Transverse colon (tissue), 1 donor: ENCODE measurements at regions not wholly inside any gene's neighbourhood (a gene's known extent, or its start where the extent isn't known, plus 50 kb on each side); places are given as distances from the start of the nearest gene placed in this dataset.

ENCODE experiments used
- EP300 ChIP-seq: sonication (generic); formaldehyde crosslinking; IDR thresholded peaks from one replicate; pipeline ENCODE4 v1.6.1; 2017; ENCODE audit warnings: antibody characterized with exemption, low read depth
- POLR2A ChIP-seq: fragments of 450-650 bp; IDR thresholded peaks from one replicate; pipeline ENCODE4 v1.6.1; 2016; ENCODE audit warnings: antibody characterized with exemption, mild to moderate bottlenecking, moderate library complexity

DNA sequence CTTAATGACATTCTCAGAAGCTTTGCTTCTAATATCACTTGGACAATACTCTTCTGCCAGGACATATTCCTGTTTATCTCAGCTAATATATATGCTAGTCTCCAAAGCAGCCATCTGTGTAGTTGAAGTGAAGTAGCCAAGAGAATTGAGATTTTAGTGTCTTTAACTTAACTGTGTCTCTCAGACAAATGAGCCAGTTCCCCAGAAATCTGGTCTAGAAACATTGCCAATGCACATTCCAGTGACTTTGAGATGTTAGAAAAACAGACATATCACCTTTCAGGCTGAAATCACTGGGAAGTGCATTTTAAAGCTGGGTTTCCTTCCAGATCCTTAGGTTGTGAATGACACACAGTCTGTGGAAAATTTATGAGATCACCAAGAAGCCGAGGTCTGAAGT, 114.6 kb downstream of the MTX3 start:
- TF ChIP-seq POLR2A, result no peak
- TF ChIP-seq EP300, result no peak
